SK-N-SH (cell line): ENCODE measurements at regions not wholly inside any gene's neighbourhood (a gene's known extent, or its start where the extent isn't known, plus 50 kb on each side); places are given as distances from the start of the nearest gene placed in this dataset.

ENCODE experiments used
- CTCF ChIP-seq: fragments of 200-600 bp; sonication (generic); IDR thresholded peaks from 2 replicates; pipeline ENCODE4 v1.6.1; 2017; ENCODE audit warnings: antibody characterized with exemption, mild to moderate bottlenecking, moderate library complexity
- NFIC ChIP-seq: IDR thresholded peaks from 2 replicates; pipeline ENCODE4 v1.4.0; 2012; ENCODE audit warnings: borderline replicate concordance
- POLR2AphosphoS5 ChIP-seq: IDR thresholded peaks from 2 replicates; pipeline ENCODE4 v1.6.1; 2012; ENCODE audit warnings: low read depth, low read length
- RAD21 ChIP-seq: IDR thresholded peaks from 2 replicates; pipeline ENCODE4 v1.6.1; 2012; ENCODE audit warnings: mild to moderate bottlenecking, low read length
- REST ChIP-seq: IDR thresholded peaks from 2 replicates; pipeline ENCODE4 v1.6.1; 2012; ENCODE audit warnings: mild to moderate bottlenecking, low read depth, low read length, moderate library complexity

GRCh38 chr4:164304101-164304639, 449.8 kb upstream of the SMIM31 start:
- TF ChIP-seq NFIC (no peak), CTCF (no peak), POLR2AphosphoS5 (no peak), REST (no peak), RAD21 (no peak)
